PC-9 (cell line): ENCODE measurements at regions not wholly inside any gene's neighbourhood (a gene's known extent, or its start where the extent isn't known, plus 50 kb on each side); places are given as distances from the start of the nearest gene placed in this dataset.

Experiments
- CTCF ChIP-seq: fragments of 200-600 bp; sonication (generic); conservative IDR thresholded peaks from 2 replicates; pipeline ENCODE4 v1.6.1; 2017; ENCODE audit warnings: mixed run types, antibody characterized with exemption, mild to moderate bottlenecking, moderate library complexity
- EZH2 ChIP-seq: fragments of 200-600 bp; sonication (generic); IDR thresholded peaks from 2 replicates; pipeline ENCODE4 v1.8.0; 2017; ENCODE audit warnings: antibody characterized with exemption, low read depth

DNA sequence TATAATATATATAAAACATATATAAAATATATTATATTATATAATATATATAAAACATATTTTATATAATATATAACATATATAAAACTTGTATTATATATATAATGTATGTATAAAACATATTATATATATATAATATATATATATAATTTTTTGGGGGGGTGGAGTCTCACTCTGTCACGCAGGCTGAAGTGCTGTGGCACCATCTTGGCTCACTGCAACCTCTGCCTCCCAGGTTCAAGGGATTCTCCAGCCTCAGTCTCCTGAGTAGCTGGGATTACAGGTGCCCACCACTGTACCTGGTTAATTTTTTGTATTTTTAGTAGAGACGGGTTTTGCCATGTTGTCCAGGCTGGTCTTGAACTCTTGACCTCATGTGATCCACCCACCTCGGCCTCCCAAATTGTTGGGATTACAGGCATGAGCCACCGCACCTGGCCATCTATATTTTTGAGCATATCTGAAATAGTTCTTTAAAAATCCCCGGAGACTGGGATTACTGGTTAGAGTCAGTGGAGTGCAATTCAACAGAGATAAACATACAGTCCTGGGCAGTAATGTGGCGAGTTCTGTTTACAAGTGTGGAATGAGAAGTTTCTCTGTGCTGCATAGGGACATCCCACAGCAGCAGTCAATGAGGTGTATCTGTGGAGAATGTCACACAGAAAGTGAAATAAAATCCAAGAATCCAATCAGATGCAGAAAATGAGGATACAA lies 208.4 kb downstream of the MYCN start:
- TF ChIP-seq CTCF (no peak), EZH2 (no peak)
